Astrocyte (in vitro differentiated cells and primary cell): ENCODE measurements at regions not wholly inside any gene's neighbourhood (a gene's known extent, or its start where the extent isn't known, plus 50 kb on each side); places are given as distances from the start of the nearest gene placed in this dataset.

Source experiments
- DNase-seq: peaks from one replicate; pipeline ENCODE4 v3.0.0-alpha.2; 2010; ENCODE audit warnings: low read depth
- FAIRE-seq: peaks from 2 replicates; lab custom pipeline; 2011; peaks lifted over from hg19 to GRCh38; lab: Jason Lieb, UNC
- H2AFZ ChIP-seq: 2 replicates; pipeline ENCODE4 v1.6.0; 2012; ENCODE audit warnings: low read depth, low read length, inconsistent platforms
- H3K27ac ChIP-seq: 2 replicates; pipeline ENCODE4 v1.5.1; 2011; ENCODE audit warnings: low read depth, low read length, inconsistent platforms
- H3K27me3 ChIP-seq: 2 replicates; pipeline ENCODE4 v1.6.0; 2011; ENCODE audit warnings: low read length, inconsistent platforms; ENCODE audit not compliant: insufficient read depth
- H3K36me3 ChIP-seq: 2 replicates; pipeline ENCODE4 v1.5.1; 2011; ENCODE audit warnings: low read length, inconsistent platforms; ENCODE audit not compliant: insufficient read depth
- H3K4me1 ChIP-seq: 2 replicates; pipeline ENCODE4 v1.5.1; 2011; ENCODE audit warnings: low read length, inconsistent platforms; ENCODE audit not compliant: insufficient read depth
- H3K4me2 ChIP-seq: 2 replicates; pipeline ENCODE4 v1.6.0; 2012; ENCODE audit warnings: low read length, inconsistent platforms
- H3K4me3 ChIP-seq: 2 replicates; pipeline ENCODE4 v1.5.1; 2011; ENCODE audit warnings: low read depth, mild to moderate bottlenecking, low read length, inconsistent platforms; ENCODE audit not compliant: insufficient read depth
- H3K79me2 ChIP-seq: 2 replicates; pipeline ENCODE4 v1.6.0; 2012; ENCODE audit warnings: mild to moderate bottlenecking, low read length, inconsistent platforms; ENCODE audit not compliant: insufficient read depth
- H3K9ac ChIP-seq: 2 replicates; pipeline ENCODE4 v1.6.0; 2012; ENCODE audit warnings: mild to moderate bottlenecking, low read length, inconsistent platforms
- H3K9me3 ChIP-seq: 2 replicates; pipeline ENCODE4 v1.5.1; 2012; ENCODE audit warnings: low read depth, mild to moderate bottlenecking, low read length, inconsistent platforms; ENCODE audit not compliant: insufficient read depth
- H4K20me1 ChIP-seq: 2 replicates; pipeline ENCODE4 v1.6.0; 2012; ENCODE audit warnings: low read length, inconsistent platforms; ENCODE audit not compliant: insufficient read depth
- H3K27ac Mint-ChIP-seq: one replicate; pipeline ENCODE4 v1.8.0; 2021; ENCODE audit warnings: mild to moderate bottlenecking, mixed read lengths; ENCODE audit not compliant: unreplicated experiment
- H3K27me3 Mint-ChIP-seq: one replicate; pipeline ENCODE4 v1.8.0; 2021; ENCODE audit warnings: low read depth, mixed read lengths; ENCODE audit not compliant: unreplicated experiment
- H3K36me3 Mint-ChIP-seq: one replicate; pipeline ENCODE4 v1.8.0; 2021; ENCODE audit warnings: low read depth, mixed read lengths; ENCODE audit not compliant: unreplicated experiment
- H3K4me1 Mint-ChIP-seq: one replicate; pipeline ENCODE4 v1.8.0; 2021; ENCODE audit warnings: low read depth, mixed read lengths; ENCODE audit not compliant: unreplicated experiment
- H3K4me3 Mint-ChIP-seq: one replicate; pipeline ENCODE4 v1.8.0; 2021; ENCODE audit warnings: mild to moderate bottlenecking, moderate library complexity, mixed read lengths; ENCODE audit not compliant: unreplicated experiment
- H3K9me3 Mint-ChIP-seq: one replicate; pipeline ENCODE4 v1.8.0; 2021; ENCODE audit warnings: mild to moderate bottlenecking, mixed read lengths; ENCODE audit not compliant: unreplicated experiment
- CTCF ChIP-seq: IDR thresholded peaks from 2 replicates; pipeline ENCODE4 v1.5.1; 2011; ENCODE audit warnings: low read depth, mild to moderate bottlenecking, inconsistent platforms, low read length, moderate library complexity; ENCODE audit not compliant: insufficient read depth
- EZH2 ChIP-seq: IDR thresholded peaks from 2 replicates; pipeline ENCODE4 v1.6.1; 2012; ENCODE audit warnings: mild to moderate bottlenecking, low read length, inconsistent platforms; ENCODE audit not compliant: insufficient read depth

- Histone ChIP-seq H3K4me3 (no peak overlapping the region), H3K27ac (no peak overlapping the region), H3K79me2 (no peaks in the 10 kb centered on the region), H4K20me1 (no peaks in the 10 kb centered on the region), H3K9ac (no peak overlapping the region), H3K9me3 (no peaks in the 10 kb centered on the region), H3K27me3 (no peaks in the 10 kb centered on the region), H3K36me3 (no peaks in the 10 kb centered on the region), H3K4me1 (no peaks in the 10 kb centered on the region), H3K4me2 (no peak overlapping the region), H2AFZ (no peak overlapping the region)
- peak; percentile 43 for DNase-seq
- Mint-ChIP-seq H3K36me3 (no peaks in the 10 kb centered on the region), H3K27ac (no peak overlapping the region), H3K4me3 (no peak overlapping the region), H3K9me3 (no peaks in the 10 kb centered on the region), H3K27me3 (no peaks in the 10 kb centered on the region), H3K4me1 (peaks cover 18% of the 10 kb centered on the region)
- no peak for FAIRE-seq
- no peak for TF ChIP-seq CTCF
- TF ChIP-seq EZH2, result no peak
These were observed 813.4 kb downstream of the TLE1 start for GRCh38 chr9:80875947-80876346.

GRCh38 chr9:80874276-80874675 lies 815.1 kb downstream of the TLE1 start:
- H3K9me3 Mint-ChIP-seq, result no peaks in the 10 kb centered on the region
- DNase-seq, result peak; percentile 94
- TF ChIP-seq CTCF (no peak), EZH2 (no peak)
- peak overlapping the region; percentile 93 for H3K27ac Mint-ChIP-seq
- Histone ChIP-seq H3K4me2 (peak overlapping the region; percentile 44), H4K20me1 (no peaks in the 10 kb centered on the region), H3K4me3 (no peak overlapping the region), H3K4me1 (no peaks in the 10 kb centered on the region), H3K27ac (peak overlapping the region; percentile 38), H2AFZ (no peak overlapping the region), H3K9me3 (no peaks in the 10 kb centered on the region), H3K79me2 (no peaks in the 10 kb centered on the region), H3K27me3 (no peaks in the 10 kb centered on the region), H3K9ac (no peak overlapping the region), H3K36me3 (no peaks in the 10 kb centered on the region)
- no peaks in the 10 kb centered on the region for H3K27me3 Mint-ChIP-seq
- peak overlapping the region; percentile 51 for H3K4me3 Mint-ChIP-seq
- FAIRE-seq, result peak; percentile 93
- H3K36me3 Mint-ChIP-seq, result no peaks in the 10 kb centered on the region
- H3K4me1 Mint-ChIP-seq, result peaks cover 18% of the 10 kb centered on the region

- Histone ChIP-seq H3K9ac (no peak overlapping the region), H3K9me3 (no peaks in the 10 kb centered on the region), H3K4me1 (no peaks in the 10 kb centered on the region), H2AFZ (no peak overlapping the region), H4K20me1 (no peaks in the 10 kb centered on the region), H3K79me2 (no peaks in the 10 kb centered on the region), H3K27ac (peak overlapping the region; percentile 38), H3K4me2 (peak overlapping the region; percentile 44), H3K36me3 (no peaks in the 10 kb centered on the region), H3K27me3 (no peaks in the 10 kb centered on the region), H3K4me3 (no peak overlapping the region)
- H3K9me3 Mint-ChIP-seq, result no peaks in the 10 kb centered on the region
- TF ChIP-seq CTCF, result no peak
- no peak for TF ChIP-seq EZH2
- H3K4me3 Mint-ChIP-seq, result peak overlapping the region; percentile 51
- H3K27ac Mint-ChIP-seq, result peak overlapping the region; percentile 93
- no peaks in the 10 kb centered on the region for H3K36me3 Mint-ChIP-seq
- H3K27me3 Mint-ChIP-seq, result no peaks in the 10 kb centered on the region
- FAIRE-seq (no peak), DNase-seq (peak; percentile 80)
- H3K4me1 Mint-ChIP-seq, result peaks cover 18% of the 10 kb centered on the region
These were observed 815.5 kb downstream of the TLE1 start for GRCh38 chr9:80873861-80874260.
